ENCODE measurements at regions not wholly inside any gene's neighbourhood (a gene's known extent, or its start where the extent isn't known, plus 50 kb on each side); places are given as distances from the start of the nearest gene placed in this dataset.
"Not testable (repeated sequence)": the region's sequence is repeated elsewhere in the genome, so short reads cannot be mapped to it uniquely, and the experiment has no call there.

- ChIA-PET CTCF (no interaction called here), POLR2A (no interaction called here)
- no peak for DNase-seq (ENCODE audit: extremely low spot score)
- TF ChIP-seq ELF4 (IDR thresholded peaks at IDR 0.05): no peak
- no peak for TF ChIP-seq CTBP1 (IDR thresholded peaks at IDR 0.05; ENCODE audit: borderline replicate concordance)
- no peak for TF ChIP-seq LEF1 (IDR thresholded peaks at IDR 0.05; ENCODE audit: borderline replicate concordance)
- no peak for TF ChIP-seq ARNT (IDR thresholded peaks at IDR 0.05)
- TF ChIP-seq ZNF384 (IDR thresholded peaks at IDR 0.05): no peak
- no peak for TF ChIP-seq TARDBP (IDR thresholded peaks at IDR 0.05)
Measured at GRCh38 chr12:28780096-28780495, 369.0 kb upstream of the FAR2 start.

- DNase-seq (ENCODE audit: extremely low spot score): no peak
- no peak for TF ChIP-seq FOXM1 (IDR thresholded peaks at IDR 0.05; ENCODE audit: borderline replicate concordance)
- TF ChIP-seq BHLHE40 (IDR thresholded peaks at IDR 0.05; ENCODE audit: borderline replicate concordance): no peak
- TF ChIP-seq NFRKB (IDR thresholded peaks at IDR 0.05): no peak
- TF ChIP-seq SP1 (IDR thresholded peaks at IDR 0.05): no peak
- no peak for TF ChIP-seq L3MBTL2 (conservative IDR thresholded peaks at IDR 0.05)
- TF ChIP-seq FOXA1 (IDR thresholded peaks at IDR 0.05): no peak
- ChIA-PET CTCF (no interaction called here), POLR2A (no interaction called here)
Measured at GRCh38 chr12:28780960-28781359, 368.1 kb upstream of the FAR2 start.

- ChIA-PET POLR2A (no interaction called here), CTCF (no interaction called here)
- TF ChIP-seq TARDBP (IDR thresholded peaks at IDR 0.05): no peak
- no peak for TF ChIP-seq ARNT (IDR thresholded peaks at IDR 0.05)
- TF ChIP-seq NFRKB (IDR thresholded peaks at IDR 0.05): no peak
- TF ChIP-seq ZNF384 (IDR thresholded peaks at IDR 0.05): no peak
- no peak for TF ChIP-seq FOXA1 (IDR thresholded peaks at IDR 0.05)
- no peak for TF ChIP-seq SP1 (IDR thresholded peaks at IDR 0.05)
- no peak for TF ChIP-seq CTBP1 (IDR thresholded peaks at IDR 0.05; ENCODE audit: borderline replicate concordance)
- no peak for TF ChIP-seq PKNOX1 (IDR thresholded peaks at IDR 0.05)
- no peak for TF ChIP-seq HDGF (IDR thresholded peaks at IDR 0.05; ENCODE audit: borderline replicate concordance)
- TF ChIP-seq ELF4 (IDR thresholded peaks at IDR 0.05): no peak
- no peak for TF ChIP-seq FOXM1 (IDR thresholded peaks at IDR 0.05; ENCODE audit: borderline replicate concordance)
- TF ChIP-seq SUZ12 (IDR thresholded peaks at IDR 0.05): no peak
- DNase-seq (ENCODE audit: extremely low spot score): no peak
Measured at GRCh38 chr12:28781671-28782652, 367.1 kb upstream of the FAR2 start.

- DNase-seq (ENCODE audit: extremely low spot score): no peak
- CTCF ChIA-PET: no interaction called here
- TF ChIP-seq PKNOX1 (IDR thresholded peaks at IDR 0.05): no peak
Measured at GRCh38 chr12:28782812-28783211, 366.3 kb upstream of the FAR2 start.

GRCh38 chr12:28787151-28787550, 361.9 kb upstream of the FAR2 start:
- no peak for TF ChIP-seq FOXK2 (IDR thresholded peaks at IDR 0.05)
- no peak for TF ChIP-seq CTBP1 (IDR thresholded peaks at IDR 0.05; ENCODE audit: borderline replicate concordance)
- no peak for TF ChIP-seq SUZ12 (IDR thresholded peaks at IDR 0.05)
- TF ChIP-seq LEF1 (IDR thresholded peaks at IDR 0.05; ENCODE audit: borderline replicate concordance): no peak
- no peak for DNase-seq (ENCODE audit: extremely low spot score)
- ChIA-PET CTCF (no interaction called here), POLR2A (no interaction called here)

More at GRCh38 chr12:28782812-28783211, 366.3 kb upstream of the FAR2 start:
- POLR2A ChIA-PET: no interaction called here

- POLR2A ChIA-PET; DNase-seq (ENCODE audit: extremely low spot score); CTCF ChIA-PET: not testable (repeated sequence)
Measured at GRCh38 chr12:28788256-28788655, 360.8 kb upstream of the FAR2 start.

GRCh38 chr12:28793581-28794151, 355.4 kb upstream of the FAR2 start:
- POLR2A ChIA-PET: no interaction called here
- CTCF ChIA-PET: no interaction called here
- DNase-seq (ENCODE audit: extremely low spot score): no peak
- no peak for TF ChIP-seq LEF1 (IDR thresholded peaks at IDR 0.05; ENCODE audit: borderline replicate concordance)
- no peak for TF ChIP-seq HDGF (IDR thresholded peaks at IDR 0.05; ENCODE audit: borderline replicate concordance)
- no peak for TF ChIP-seq TARDBP (IDR thresholded peaks at IDR 0.05)
- TF ChIP-seq BHLHE40 (IDR thresholded peaks at IDR 0.05; ENCODE audit: borderline replicate concordance): no peak
- TF ChIP-seq ARNT (IDR thresholded peaks at IDR 0.05): no peak
- no peak for TF ChIP-seq FOXM1 (IDR thresholded peaks at IDR 0.05; ENCODE audit: borderline replicate concordance)
- TF ChIP-seq ZNF384 (IDR thresholded peaks at IDR 0.05): no peak
- TF ChIP-seq NFRKB (IDR thresholded peaks at IDR 0.05): no peak
- no peak for TF ChIP-seq FOXA1 (IDR thresholded peaks at IDR 0.05)
- TF ChIP-seq L3MBTL2 (conservative IDR thresholded peaks at IDR 0.05): no peak
- no peak for TF ChIP-seq SP1 (IDR thresholded peaks at IDR 0.05)

GRCh38 chr12:28794211-28794610, 354.9 kb upstream of the FAR2 start:
- DNase-seq (ENCODE audit: extremely low spot score): no peak
- CTCF ChIA-PET: no interaction called here
- TF ChIP-seq HDGF (IDR thresholded peaks at IDR 0.05; ENCODE audit: borderline replicate concordance): no peak
- POLR2A ChIA-PET: no interaction called here
